ENCODE measurements at regions not wholly inside any gene's neighbourhood (a gene's known extent, or its start where the extent isn't known, plus 50 kb on each side); places are given as distances from the start of the nearest gene placed in this dataset.
"Not testable (repeated sequence)": the region's sequence is repeated elsewhere in the genome, so short reads cannot be mapped to it uniquely, and the experiment has no call there.

DNA sequence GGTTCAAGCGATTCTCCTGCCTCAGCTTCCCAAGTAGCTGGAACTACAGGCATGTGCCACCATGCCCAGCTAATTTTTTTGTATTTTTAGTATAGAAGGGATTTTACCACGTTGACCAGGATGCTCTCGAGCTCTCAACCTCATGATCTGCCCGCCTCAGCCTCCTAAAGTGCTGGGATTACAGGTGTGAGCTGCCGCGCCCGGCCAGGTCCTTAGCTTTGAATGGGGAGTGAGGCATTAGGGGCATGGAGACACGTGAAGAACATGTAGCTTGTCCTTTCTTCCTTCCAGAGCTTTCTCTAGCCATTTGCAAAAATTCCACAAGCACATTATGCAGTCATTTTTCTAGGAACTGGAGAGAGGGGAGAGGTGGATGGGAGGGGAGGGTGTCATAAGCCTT lies 167.8 kb downstream of the TM9SF2 start:
- no CpG with 5 or more reads among the region's 8 CpGs for WGBS (ENCODE audit: insufficient coverage)

DNA sequence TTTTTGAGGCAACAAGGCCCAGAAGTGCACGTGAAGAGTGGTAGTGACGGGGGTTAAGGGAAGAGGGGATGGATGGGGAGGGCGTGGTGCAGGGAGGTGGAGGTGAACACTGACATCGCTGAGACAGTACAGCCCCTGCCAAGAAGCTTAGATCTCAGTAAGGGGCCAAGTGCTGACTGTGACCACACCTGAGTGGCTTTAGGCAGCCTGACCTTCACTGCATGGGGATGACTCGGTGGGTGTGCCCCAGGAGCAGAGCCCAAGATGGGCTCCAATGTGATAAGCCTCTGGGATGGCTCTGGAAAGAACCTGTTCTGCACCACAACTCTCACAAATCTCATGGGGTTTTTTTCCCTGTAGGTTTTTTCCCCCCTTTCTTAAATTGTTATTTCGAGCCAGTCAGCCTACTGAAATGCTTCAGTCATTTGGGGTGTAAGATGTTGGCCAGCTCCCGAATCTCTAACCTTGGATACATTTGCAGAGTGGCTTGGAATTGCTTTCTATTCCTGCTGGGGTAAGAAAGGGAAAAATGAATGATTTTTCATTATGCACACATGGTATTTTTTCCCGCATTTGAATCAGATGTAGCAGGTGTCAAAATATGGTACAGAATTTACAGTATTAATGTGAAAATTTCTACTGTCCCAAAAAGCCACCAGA lies 165.0 kb downstream of the TM9SF2 start:
- Histone ChIP-seq H3K27me3 (ENCODE audit: control insufficient read depth, insufficient read depth, low read length) (peaks cover 31% of the 10 kb centered on the region), H3K36me3 (ENCODE audit: control insufficient read depth, insufficient read depth, low read length) (no peaks in the 10 kb centered on the region), H3K9me3 (ENCODE audit: control insufficient read depth, insufficient read depth, low read length) (no peaks in the 10 kb centered on the region), H3K4me3 (ENCODE audit: low read depth, low read length) (no peak overlapping the region), H3K27ac (ENCODE audit: low read depth, low read length) (no peak overlapping the region), H3K4me1 (ENCODE audit: control insufficient read depth, insufficient read depth, low read length) (no peaks in the 10 kb centered on the region)
- DNase-seq (ENCODE audit: low read depth in 4 of 6, low spot score in 6 of 6): no peak
- WGBS (ENCODE audit: insufficient coverage): 90% methylated on average over 5 of the region's 8 CpGs

More for the DNA sequence above, 167.8 kb downstream of the TM9SF2 start:
- H3K36me3 ChIP-seq (ENCODE audit: control insufficient read depth, insufficient read depth, low read length); H3K27ac ChIP-seq (ENCODE audit: low read depth, low read length); H3K9me3 ChIP-seq (ENCODE audit: control insufficient read depth, insufficient read depth, low read length); H3K4me1 ChIP-seq (ENCODE audit: control insufficient read depth, insufficient read depth, low read length); H3K4me3 ChIP-seq (ENCODE audit: low read depth, low read length); DNase-seq (ENCODE audit: low read depth in 4 of 6, low spot score in 6 of 6): not testable (repeated sequence)
- peaks cover 12% of the 10 kb centered on the region for H3K27me3 ChIP-seq (ENCODE audit: control insufficient read depth, insufficient read depth, low read length)

DNA sequence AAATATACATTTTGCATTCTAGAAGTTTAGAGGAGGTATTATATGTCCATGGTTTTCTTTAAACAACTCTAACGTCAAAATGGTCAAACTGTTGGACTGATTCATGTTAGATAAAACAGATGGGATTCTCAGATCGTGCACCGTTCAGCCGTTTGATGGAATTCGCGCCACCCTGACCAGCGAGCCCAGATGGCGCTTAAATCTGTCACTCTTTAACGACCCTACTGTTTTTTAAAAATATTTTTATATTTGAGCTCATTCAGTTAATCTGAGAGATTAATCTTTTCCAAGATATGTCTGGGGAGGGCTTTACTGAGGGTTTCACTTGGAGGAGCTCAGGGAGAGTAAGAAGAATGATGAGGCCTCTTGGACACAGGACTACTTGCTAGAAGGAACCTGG lies 164.4 kb downstream of the TM9SF2 start:
- no peaks in the 10 kb centered on the region for H3K36me3 ChIP-seq (ENCODE audit: control insufficient read depth, insufficient read depth, low read length)
- no CpG with 5 or more reads among the region's 9 CpGs for WGBS (ENCODE audit: insufficient coverage)
- no peak overlapping the region for H3K4me3 ChIP-seq (ENCODE audit: low read depth, low read length)
- peaks cover 30% of the 10 kb centered on the region for H3K27me3 ChIP-seq (ENCODE audit: control insufficient read depth, insufficient read depth, low read length)
- H3K9me3 ChIP-seq (ENCODE audit: control insufficient read depth, insufficient read depth, low read length): no peaks in the 10 kb centered on the region
- no peak overlapping the region for H3K27ac ChIP-seq (ENCODE audit: low read depth, low read length)
- no peaks in the 10 kb centered on the region for H3K4me1 ChIP-seq (ENCODE audit: control insufficient read depth, insufficient read depth, low read length)
- DNase-seq (ENCODE audit: low read depth in 4 of 6, low spot score in 6 of 6): no peak

DNA sequence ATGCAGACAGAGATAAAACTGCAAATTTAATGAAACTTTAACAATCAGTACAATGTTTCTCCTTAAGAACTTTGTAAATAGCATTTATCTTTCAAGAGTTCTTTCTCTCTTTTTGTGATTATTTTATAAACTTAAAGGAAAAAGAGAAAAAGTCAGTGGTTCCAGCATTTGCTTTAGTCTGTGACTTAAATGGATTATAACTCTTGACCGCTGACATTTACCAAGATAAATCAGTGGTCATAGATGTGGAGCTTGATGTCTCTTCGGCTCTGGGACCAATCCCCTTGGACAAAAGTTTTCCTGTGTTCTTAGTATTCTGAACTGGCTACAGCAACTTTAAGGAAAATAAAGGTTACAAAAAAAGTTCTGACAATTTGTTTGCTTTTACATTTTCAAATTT lies 162.6 kb downstream of the TM9SF2 start:
- H3K27me3 ChIP-seq (ENCODE audit: control insufficient read depth, insufficient read depth, low read length): peaks cover 44% of the 10 kb centered on the region
- H3K36me3 ChIP-seq (ENCODE audit: control insufficient read depth, insufficient read depth, low read length): no peaks in the 10 kb centered on the region
- no peaks in the 10 kb centered on the region for H3K4me1 ChIP-seq (ENCODE audit: control insufficient read depth, insufficient read depth, low read length)
- H3K9me3 ChIP-seq (ENCODE audit: control insufficient read depth, insufficient read depth, low read length): no peaks in the 10 kb centered on the region
- no peak overlapping the region for H3K27ac ChIP-seq (ENCODE audit: low read depth, low read length)
- H3K4me3 ChIP-seq (ENCODE audit: low read depth, low read length): no peak overlapping the region
- no peak for DNase-seq (ENCODE audit: low read depth in 4 of 6, low spot score in 6 of 6)
- WGBS (ENCODE audit: insufficient coverage): no CpG with 5 or more reads among the region's 2 CpGs

DNA sequence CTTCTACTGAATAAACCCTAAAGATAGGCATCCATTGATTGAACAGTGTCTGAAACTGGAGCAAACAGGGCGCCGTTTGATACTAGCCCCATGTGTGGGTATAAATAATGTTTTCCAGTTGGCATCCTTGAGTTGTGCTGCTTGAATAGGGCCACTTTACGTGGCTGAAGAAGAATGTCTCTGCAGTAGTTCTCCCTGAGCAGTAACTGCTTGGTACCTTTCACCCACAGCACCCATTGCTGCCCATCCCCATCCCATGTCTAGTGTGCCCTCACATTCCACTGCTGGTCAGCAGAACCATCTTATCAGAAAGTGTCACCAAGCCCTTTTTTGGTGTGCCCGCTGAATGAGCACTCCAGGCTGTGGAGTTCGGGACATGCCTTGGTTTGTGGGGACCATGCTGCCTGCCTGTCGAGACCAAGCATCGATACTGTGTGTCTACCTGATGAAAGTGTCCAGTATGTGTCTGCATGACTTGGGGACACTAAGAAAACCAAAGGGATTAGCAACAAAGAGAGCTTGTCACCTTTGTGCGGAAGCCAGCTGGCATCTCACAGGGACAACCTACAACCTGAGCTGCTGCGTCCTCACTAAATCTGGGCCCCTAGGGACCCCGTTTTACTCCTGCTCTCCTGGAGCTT lies 162.0 kb downstream of the TM9SF2 start:
- Histone ChIP-seq H3K27ac (ENCODE audit: low read depth, low read length) (no peak overlapping the region), H3K9me3 (ENCODE audit: control insufficient read depth, insufficient read depth, low read length) (no peaks in the 10 kb centered on the region), H3K4me1 (ENCODE audit: control insufficient read depth, insufficient read depth, low read length) (peaks cover 3% of the 10 kb centered on the region), H3K36me3 (ENCODE audit: control insufficient read depth, insufficient read depth, low read length) (no peaks in the 10 kb centered on the region), H3K4me3 (ENCODE audit: low read depth, low read length) (no peak overlapping the region), H3K27me3 (ENCODE audit: control insufficient read depth, insufficient read depth, low read length) (peaks cover 47% of the 10 kb centered on the region)
- no peak for DNase-seq (ENCODE audit: low read depth in 4 of 6, low spot score in 6 of 6)
- 88% methylated on average over 7 of the region's 10 CpGs for WGBS (ENCODE audit: insufficient coverage)

DNA sequence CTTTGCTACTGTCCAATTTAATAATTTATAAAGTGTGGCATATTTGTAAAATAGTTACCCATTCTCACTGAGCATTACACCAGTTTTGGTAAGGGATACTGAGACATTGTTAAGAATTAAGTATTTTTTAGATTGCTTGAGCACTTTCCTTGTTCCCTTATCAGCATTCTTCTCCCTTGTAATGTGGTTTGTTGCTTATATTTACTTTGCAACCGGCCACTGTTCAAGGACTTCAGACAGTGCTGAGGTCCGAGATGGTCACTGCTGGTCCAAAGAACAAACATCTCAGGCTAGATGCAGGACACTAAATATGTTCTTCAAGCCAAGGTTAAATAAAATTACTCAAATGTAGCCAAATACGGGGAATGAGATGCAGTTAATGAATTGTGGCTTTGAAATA lies 161.4 kb downstream of the TM9SF2 start:
- no peaks in the 10 kb centered on the region for H3K36me3 ChIP-seq (ENCODE audit: control insufficient read depth, insufficient read depth, low read length)
- H3K27ac ChIP-seq (ENCODE audit: low read depth, low read length): no peak overlapping the region
- H3K4me3 ChIP-seq (ENCODE audit: low read depth, low read length): no peak overlapping the region
- peaks cover 10% of the 10 kb centered on the region for H3K4me1 ChIP-seq (ENCODE audit: control insufficient read depth, insufficient read depth, low read length)
- DNase-seq (ENCODE audit: low read depth in 4 of 6, low spot score in 6 of 6): no peak
- no peaks in the 10 kb centered on the region for H3K9me3 ChIP-seq (ENCODE audit: control insufficient read depth, insufficient read depth, low read length)
- H3K27me3 ChIP-seq (ENCODE audit: control insufficient read depth, insufficient read depth, low read length): peaks cover 53% of the 10 kb centered on the region
- 83% methylated on average over 1 of the region's 3 CpGs for WGBS (ENCODE audit: insufficient coverage)

DNA sequence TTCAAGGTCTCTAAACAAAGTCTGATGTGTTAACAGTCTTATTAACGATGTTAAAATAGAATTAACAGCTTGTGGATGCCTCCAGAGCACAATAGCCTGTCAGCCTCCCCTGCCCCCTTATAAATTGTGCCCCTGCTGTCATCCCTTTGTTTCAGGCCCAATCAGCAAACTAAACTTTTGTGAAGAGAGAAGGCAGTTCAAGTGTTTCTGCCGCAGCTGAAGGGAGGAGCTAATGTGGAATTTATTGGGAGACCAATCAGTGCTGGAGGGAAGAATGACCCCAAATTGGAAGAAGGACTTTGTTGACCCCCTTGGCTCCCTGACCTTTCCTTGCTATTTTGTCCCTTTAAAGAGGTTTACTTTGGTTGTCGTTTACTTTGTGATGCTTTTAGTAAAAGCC lies 160.5 kb downstream of the TM9SF2 start:
- Histone ChIP-seq H3K27me3 (ENCODE audit: control insufficient read depth, insufficient read depth, low read length) (peaks cover 58% of the 10 kb centered on the region), H3K36me3 (ENCODE audit: control insufficient read depth, insufficient read depth, low read length) (no peaks in the 10 kb centered on the region), H3K27ac (ENCODE audit: low read depth, low read length) (no peak overlapping the region), H3K4me1 (ENCODE audit: control insufficient read depth, insufficient read depth, low read length) (peaks cover 10% of the 10 kb centered on the region), H3K9me3 (ENCODE audit: control insufficient read depth, insufficient read depth, low read length) (no peaks in the 10 kb centered on the region), H3K4me3 (ENCODE audit: low read depth, low read length) (no peak overlapping the region)
- no CpG with 5 or more reads among the region's 3 CpGs for WGBS (ENCODE audit: insufficient coverage)
- peak in 1 of 6 donors; percentile 52 for DNase-seq (ENCODE audit: low read depth in 4 of 6, low spot score in 6 of 6)

DNA sequence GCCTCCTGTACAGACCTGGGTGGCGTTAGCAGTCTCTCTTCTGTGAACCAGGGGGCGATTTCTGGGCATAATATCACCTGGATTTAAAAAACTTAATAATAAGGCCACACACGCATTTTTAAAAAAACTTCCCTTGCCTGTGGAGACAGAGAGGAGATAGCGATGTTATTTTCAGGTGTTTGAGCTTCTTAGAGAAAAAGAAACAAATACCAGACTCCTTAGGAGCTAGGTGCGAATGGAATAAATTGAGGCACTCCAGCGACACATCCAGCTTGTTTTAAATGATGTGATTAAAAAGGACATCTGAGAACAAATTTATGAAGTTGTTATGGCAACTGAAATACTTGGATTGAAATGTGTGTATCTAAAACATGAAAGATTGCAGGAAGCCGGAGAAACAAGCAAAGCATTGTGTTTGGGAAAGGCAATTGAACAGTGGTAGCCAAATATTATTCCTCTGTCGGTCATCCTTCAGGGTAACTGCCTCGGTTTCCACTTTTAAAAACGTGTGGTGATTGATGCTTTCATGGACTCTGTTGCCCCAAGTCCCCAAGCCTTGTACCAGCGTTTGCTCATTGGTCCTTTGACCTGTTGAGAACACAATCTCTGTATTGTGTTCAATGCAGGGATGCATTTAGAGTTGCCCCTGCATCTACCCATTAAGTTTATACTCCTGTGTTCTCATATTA lies 158.7 kb downstream of the TM9SF2 start:
- no peaks in the 10 kb centered on the region for H3K36me3 ChIP-seq (ENCODE audit: control insufficient read depth, insufficient read depth, low read length)
- H3K4me1 ChIP-seq (ENCODE audit: control insufficient read depth, insufficient read depth, low read length): peaks cover 10% of the 10 kb centered on the region
- peaks cover 53% of the 10 kb centered on the region for H3K27me3 ChIP-seq (ENCODE audit: control insufficient read depth, insufficient read depth, low read length)
- peak overlapping the region; percentile 78 for H3K27ac ChIP-seq (ENCODE audit: low read depth, low read length)
- peak in 1 of 6 donors; percentile 52 for DNase-seq (ENCODE audit: low read depth in 4 of 6, low spot score in 6 of 6)
- H3K4me3 ChIP-seq (ENCODE audit: low read depth, low read length): peak overlapping the region; percentile 4
- 47% methylated on average over 7 of the region's 11 CpGs for WGBS (ENCODE audit: insufficient coverage)
- H3K9me3 ChIP-seq (ENCODE audit: control insufficient read depth, insufficient read depth, low read length): no peaks in the 10 kb centered on the region

DNA sequence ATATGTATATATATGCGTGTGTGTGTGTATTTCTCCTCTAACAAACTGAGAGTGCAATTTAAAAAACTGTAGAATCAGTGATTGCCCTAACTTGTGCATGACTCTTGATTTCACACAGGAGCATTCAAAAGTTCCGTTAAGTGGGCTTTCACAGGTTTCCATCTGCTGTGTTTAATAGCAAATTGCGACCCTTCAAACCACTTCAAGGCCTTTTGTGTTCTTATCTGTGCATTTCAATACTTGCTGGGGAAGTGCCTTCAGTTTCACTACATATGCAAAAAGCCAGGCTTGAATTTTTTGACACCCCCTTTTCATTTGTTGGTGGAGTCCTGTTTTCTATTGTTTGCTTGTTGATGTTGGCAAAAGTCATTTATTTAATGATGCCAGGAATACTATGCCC lies 158.0 kb downstream of the TM9SF2 start:
- WGBS (ENCODE audit: insufficient coverage): 56% methylated on average over 2 of the region's 3 CpGs
- H3K27ac ChIP-seq (ENCODE audit: low read depth, low read length): peak overlapping the region; percentile 78
- H3K4me1 ChIP-seq (ENCODE audit: control insufficient read depth, insufficient read depth, low read length): peaks cover 10% of the 10 kb centered on the region
- no peak for DNase-seq (ENCODE audit: low read depth in 4 of 6, low spot score in 6 of 6)
- H3K4me3 ChIP-seq (ENCODE audit: low read depth, low read length): peak overlapping the region; percentile 4
- peaks cover 50% of the 10 kb centered on the region for H3K27me3 ChIP-seq (ENCODE audit: control insufficient read depth, insufficient read depth, low read length)
- no peaks in the 10 kb centered on the region for H3K9me3 ChIP-seq (ENCODE audit: control insufficient read depth, insufficient read depth, low read length)
- no peaks in the 10 kb centered on the region for H3K36me3 ChIP-seq (ENCODE audit: control insufficient read depth, insufficient read depth, low read length)

Measured in spinal cord (tissue), 9 donors.